GM13977 (cell line): ENCODE measurements at regions not wholly inside any gene's neighbourhood (a gene's known extent, or its start where the extent isn't known, plus 50 kb on each side); places are given as distances from the start of the nearest gene placed in this dataset.

Experiments used
- DNase-seq: peaks from one replicate; pipeline ENCODE4 v3.0.0; 2012; ENCODE audit warnings: low spot score
- CTCF ChIP-seq: IDR thresholded peaks from 2 replicates; pipeline ENCODE4 v1.5.1; 2012; ENCODE audit warnings: mild to moderate bottlenecking, control low read depth; ENCODE audit not compliant: insufficient read depth; ENCODE audit errors: extremely low read depth, missing control alignments
- in situ Hi-C: fragments of 300-500 bp; cut with MboI; formaldehyde crosslinking; loops from one replicate; pipeline ENCODE4 v1.12.0; 2022; ENCODE audit warnings: low sequenced_read_pairs, low pct_unique_long_range_greater_than_20kb, mixed read lengths, inconsistent platforms; ENCODE audit not compliant: unreplicated experiment

- no peak for DNase-seq
- in situ Hi-C loops = no loop called here
- no peak for TF ChIP-seq CTCF
These were observed 1523.0 kb upstream of the B3GALT2 start for GRCh38 chr1:194709439-194709838.

GRCh38 chr1:194707074-194707473 lies 1520.7 kb upstream of the B3GALT2 start:
- no peak for DNase-seq
- no peak for TF ChIP-seq CTCF

GRCh38 chr1:194705123-194705854 lies 1518.9 kb upstream of the B3GALT2 start:
- no peak for DNase-seq
- no peak for TF ChIP-seq CTCF
- in situ Hi-C loops = no loop called here

More at GRCh38 chr1:194707074-194707473, 1520.7 kb upstream of the B3GALT2 start:
- in situ Hi-C loops = no loop called here

GRCh38 chr1:194698908-194699318 lies 1512.5 kb upstream of the B3GALT2 start:
- in situ Hi-C loops = no loop called here
- DNase-seq = no peak
- no peak for TF ChIP-seq CTCF

- DNase-seq = no peak
- in situ Hi-C loops = no loop called here
- no peak for TF ChIP-seq CTCF
These were observed 1506.8 kb upstream of the B3GALT2 start for GRCh38 chr1:194693244-194693643.

GRCh38 chr1:194684636-194685035 lies 1498.2 kb upstream of the B3GALT2 start:
- in situ Hi-C loops = no loop called here
- TF ChIP-seq CTCF = no peak
- no peak for DNase-seq
